GM12891 (cell line): ENCODE measurements at regions not wholly inside any gene's neighbourhood (a gene's known extent, or its start where the extent isn't known, plus 50 kb on each side); places are given as distances from the start of the nearest gene placed in this dataset.

ENCODE experiments used
- PAX5 ChIP-seq: IDR thresholded peaks from 2 replicates; pipeline ENCODE4 v1.6.1; 2011; ENCODE audit warnings: low read length, moderate library complexity, mild to moderate bottlenecking; ENCODE audit not compliant: insufficient read depth, severe bottlenecking
- POLR2A ChIP-seq: IDR thresholded peaks from 2 replicates; pipeline ENCODE4 v1.6.1; 2011; ENCODE audit warnings: low read depth, low read length, control low read depth
- POLR2AphosphoS5 ChIP-seq: IDR thresholded peaks from 2 replicates; pipeline ENCODE4 v1.6.1; 2011; ENCODE audit warnings: low read depth, low read length, control low read depth
- POU2F2 ChIP-seq: IDR thresholded peaks from 2 replicates; pipeline ENCODE4 v1.6.1; 2011; ENCODE audit warnings: low read depth, mild to moderate bottlenecking, control low read depth, low read length, moderate library complexity
- SPI1 ChIP-seq: IDR thresholded peaks from 2 replicates; pipeline ENCODE4 v1.6.1; 2011; ENCODE audit warnings: low read depth, low read length, control low read depth
- TAF1 ChIP-seq: IDR thresholded peaks from 2 replicates; pipeline ENCODE4 v1.6.1; 2011; ENCODE audit warnings: low read depth, low read length, control low read depth

GRCh38 chr7:115191526-115191925, 269.6 kb downstream of the MDFIC start:
- TF ChIP-seq POLR2A (no peak), POLR2AphosphoS5 (no peak), TAF1 (no peak), PAX5 (no peak), SPI1 (no peak), POU2F2 (no peak)
